ENCODE measurements at regions not wholly inside any gene's neighbourhood (a gene's known extent, or its start where the extent isn't known, plus 50 kb on each side); places are given as distances from the start of the nearest gene placed in this dataset.

- H3K9ac ChIP-seq (ENCODE audit: extremely low read depth, low read length, poor library complexity, severe bottlenecking): no peak overlapping the region
- H3K4me1 ChIP-seq (ENCODE audit: control insufficient read depth, insufficient read depth, low read length): no peaks in the 10 kb centered on the region
- 87 to 100% methylated on average over 1 to 2 of the region's 2 CpGs for WGBS, 2 experiments (ENCODE audit: insufficient coverage in 1 of 2, insufficient read length in 1 of 2)
- H3K9me3 ChIP-seq (ENCODE audit: control insufficient read depth, low read length): no peaks in the 10 kb centered on the region
- no peak overlapping the region for H3K4me3 ChIP-seq (ENCODE audit: low read length)
- no peak overlapping the region for H3K4me3 Mint-ChIP-seq
- no peaks in the 10 kb centered on the region for H3K27me3 Mint-ChIP-seq (ENCODE audit: insufficient read depth)
- no peak for DNase-seq
- no peaks in the 10 kb centered on the region for H3K9me3 Mint-ChIP-seq
- no peaks in the 10 kb centered on the region for H3K36me3 Mint-ChIP-seq (ENCODE audit: low read depth)
- peaks cover 7% of the 10 kb centered on the region for H3K4me1 Mint-ChIP-seq
- TF ChIP-seq, protein P1, sequence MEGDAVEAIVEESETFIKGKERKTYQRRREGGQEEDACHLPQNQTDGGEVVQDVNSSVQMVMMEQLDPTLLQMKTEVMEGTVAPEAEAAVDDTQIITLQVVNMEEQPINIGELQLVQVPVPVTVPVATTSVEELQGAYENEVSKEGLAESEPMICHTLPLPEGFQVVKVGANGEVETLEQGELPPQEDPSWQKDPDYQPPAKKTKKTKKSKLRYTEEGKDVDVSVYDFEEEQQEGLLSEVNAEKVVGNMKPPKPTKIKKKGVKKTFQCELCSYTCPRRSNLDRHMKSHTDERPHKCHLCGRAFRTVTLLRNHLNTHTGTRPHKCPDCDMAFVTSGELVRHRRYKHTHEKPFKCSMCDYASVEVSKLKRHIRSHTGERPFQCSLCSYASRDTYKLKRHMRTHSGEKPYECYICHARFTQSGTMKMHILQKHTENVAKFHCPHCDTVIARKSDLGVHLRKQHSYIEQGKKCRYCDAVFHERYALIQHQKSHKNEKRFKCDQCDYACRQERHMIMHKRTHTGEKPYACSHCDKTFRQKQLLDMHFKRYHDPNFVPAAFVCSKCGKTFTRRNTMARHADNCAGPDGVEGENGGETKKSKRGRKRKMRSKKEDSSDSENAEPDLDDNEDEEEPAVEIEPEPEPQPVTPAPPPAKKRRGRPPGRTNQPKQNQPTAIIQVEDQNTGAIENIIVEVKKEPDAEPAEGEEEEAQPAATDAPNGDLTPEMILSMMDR (conservative IDR thresholded peaks at IDR 0.05): no peak
- H3K27ac Mint-ChIP-seq: no peak overlapping the region
- H3K36me3 ChIP-seq (ENCODE audit: control insufficient read depth, insufficient read depth, low read length): no peaks in the 10 kb centered on the region
- H3K27me3 ChIP-seq (ENCODE audit: control insufficient read depth, insufficient read depth, low read length, poor library complexity, severe bottlenecking): peaks cover 19% of the 10 kb centered on the region
- no peak overlapping the region for H3K27ac ChIP-seq (ENCODE audit: low read depth, low read length)
Measured at GRCh38 chr4:14124816-14125215, 497.3 kb upstream of the BOD1L1 start.

DNA sequence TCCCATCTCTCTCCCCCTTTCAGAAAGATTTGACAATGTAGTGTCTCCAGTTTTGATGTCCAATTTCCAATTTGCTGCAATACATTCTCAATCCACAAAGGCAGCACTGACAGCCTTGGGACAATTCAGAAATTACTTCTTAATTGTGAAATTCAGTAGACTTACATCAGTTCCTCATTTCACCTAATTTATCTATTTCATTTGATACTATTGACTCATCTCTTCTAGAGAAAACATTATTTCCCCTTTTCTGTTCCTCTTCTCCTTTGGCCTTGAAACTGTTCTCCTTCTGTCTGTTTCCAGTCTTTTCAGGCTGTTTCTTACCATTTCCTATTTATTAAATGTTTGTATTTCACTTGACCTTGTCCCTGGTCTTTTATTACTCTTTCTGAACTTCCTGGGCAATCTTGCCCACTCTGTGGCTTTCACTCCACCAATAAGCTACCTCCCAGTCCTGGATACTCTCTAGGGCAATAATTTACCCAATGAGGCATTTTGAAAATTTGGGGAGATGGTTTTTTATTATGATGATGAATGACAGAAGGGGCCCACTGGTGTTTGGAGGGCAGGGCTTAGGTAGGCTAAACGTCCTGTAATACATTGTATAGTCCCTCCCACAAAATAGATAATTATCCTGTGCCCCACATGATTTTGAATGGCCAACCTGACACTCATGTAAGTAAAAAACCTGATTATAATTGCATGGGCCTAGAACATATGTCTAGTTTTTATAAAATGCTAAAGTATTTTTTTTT lies 498.0 kb upstream of the BOD1L1 start:
- no peaks in the 10 kb centered on the region for H3K27me3 Mint-ChIP-seq (ENCODE audit: insufficient read depth)
- DNase-seq: no peak
- TF ChIP-seq, protein P1 (conservative IDR thresholded peaks at IDR 0.05): no peak
- Histone ChIP-seq H3K9me3 (ENCODE audit: control insufficient read depth, low read length) (no peaks in the 10 kb centered on the region), H3K4me1 (ENCODE audit: control insufficient read depth, insufficient read depth, low read length) (no peaks in the 10 kb centered on the region), H3K27me3 (ENCODE audit: control insufficient read depth, insufficient read depth, low read length, poor library complexity, severe bottlenecking) (peaks cover 19% of the 10 kb centered on the region), H3K36me3 (ENCODE audit: control insufficient read depth, insufficient read depth, low read length) (no peaks in the 10 kb centered on the region), H3K9ac (ENCODE audit: extremely low read depth, low read length, poor library complexity, severe bottlenecking) (no peak overlapping the region), H3K27ac (ENCODE audit: low read depth, low read length) (no peak overlapping the region), H3K4me3 (ENCODE audit: low read length) (no peak overlapping the region)
- peaks cover 7% of the 10 kb centered on the region for H3K4me1 Mint-ChIP-seq
- 100% methylated on average over 1 of the region's 1 CpG; no CpG with 5 or more reads in 1 of the 2 experiments for WGBS, 2 experiments (ENCODE audit: insufficient coverage in 1 of 2, insufficient read length in 1 of 2)
- H3K4me3 Mint-ChIP-seq: no peak overlapping the region
- H3K9me3 Mint-ChIP-seq: no peaks in the 10 kb centered on the region
- no peak overlapping the region for H3K27ac Mint-ChIP-seq
- no peaks in the 10 kb centered on the region for H3K36me3 Mint-ChIP-seq (ENCODE audit: low read depth)

- TF ChIP-seq, protein P1 (conservative IDR thresholded peaks at IDR 0.05): no peak
- no peaks in the 10 kb centered on the region for H3K9me3 ChIP-seq (ENCODE audit: control insufficient read depth, low read length)
- Mint-ChIP-seq H3K4me3 (no peak overlapping the region), H3K27me3 (ENCODE audit: insufficient read depth) (no peaks in the 10 kb centered on the region), H3K4me1 (peaks cover 9% of the 10 kb centered on the region), H3K9me3 (no peaks in the 10 kb centered on the region), H3K27ac (no peak overlapping the region), H3K36me3 (ENCODE audit: low read depth) (no peaks in the 10 kb centered on the region)
- no peak overlapping the region for H3K9ac ChIP-seq (ENCODE audit: extremely low read depth, low read length, poor library complexity, severe bottlenecking)
- H3K4me3 ChIP-seq (ENCODE audit: low read length): no peak overlapping the region
- no peaks in the 10 kb centered on the region for H3K36me3 ChIP-seq (ENCODE audit: control insufficient read depth, insufficient read depth, low read length)
- H3K27ac ChIP-seq (ENCODE audit: low read depth, low read length): no peak overlapping the region
- DNase-seq: no peak
- 54 to 77% methylated on average over 2 of the region's 2 CpGs for WGBS, 2 experiments (ENCODE audit: insufficient coverage in 1 of 2, insufficient read length in 1 of 2)
- H3K4me1 ChIP-seq (ENCODE audit: control insufficient read depth, insufficient read depth, low read length): no peaks in the 10 kb centered on the region
- peaks cover 19% of the 10 kb centered on the region for H3K27me3 ChIP-seq (ENCODE audit: control insufficient read depth, insufficient read depth, low read length, poor library complexity, severe bottlenecking)
Measured at GRCh38 chr4:14130551-14130950, 503.0 kb upstream of the BOD1L1 start.
